Liver (tissue), 8 donors: ENCODE measurements at regions not wholly inside any gene's neighbourhood (a gene's known extent, or its start where the extent isn't known, plus 50 kb on each side); places are given as distances from the start of the nearest gene placed in this dataset.
"Not testable (repeated sequence)": the region's sequence is repeated elsewhere in the genome, so short reads cannot be mapped to it uniquely, and the experiment has no call there.

Experiments
- DNase-seq: peaks from one replicate; pipeline ENCODE4 v3.0.0-alpha.2; 2017; ENCODE audit warnings: low spot score
- H3K27ac ChIP-seq, 2 donors: one replicate each; pipeline ENCODE4 v1.7.0; 2013; ENCODE audit warnings: inconsistent platforms in 2 of 2, low read length in 2 of 2, control low read depth in 1 of 2, low read depth in 1 of 2, mild to moderate bottlenecking in 1 of 2
- H3K27me3 ChIP-seq, 4 donors: one replicate each; pipeline versions ENCODE4 v1.6.1 to v1.7.0; 2013; ENCODE audit warnings: low read length in 3 of 4, inconsistent platforms in 1 of 4, mild to moderate bottlenecking in 1 of 4, moderate library complexity in 1 of 4; ENCODE audit not compliant: control insufficient read depth in 4 of 4, insufficient read depth in 4 of 4
- H3K36me3 ChIP-seq, 4 donors: one replicate each; pipeline versions ENCODE4 v1.6.1 to v1.7.0; 2013; ENCODE audit warnings: low read length in 3 of 4, mild to moderate bottlenecking in 3 of 4, low read depth in 1 of 4, moderate library complexity in 1 of 4; ENCODE audit not compliant: control insufficient read depth in 4 of 4, insufficient read depth in 3 of 4
- H3K4me1 ChIP-seq, 4 donors: one replicate each; pipeline versions ENCODE4 v1.6.1 to v1.7.0; 2013; ENCODE audit warnings: low read length in 3 of 4, mild to moderate bottlenecking in 3 of 4, moderate library complexity in 1 of 4; ENCODE audit not compliant: control insufficient read depth in 4 of 4, insufficient read depth in 4 of 4
- H3K4me3 ChIP-seq, 3 donors: one replicate each; pipeline versions ENCODE4 v1.6.1 to v1.7.0; 2013; ENCODE audit warnings: low read length in 3 of 3, control low read depth in 1 of 3, low read depth in 1 of 3, mild to moderate bottlenecking in 1 of 3
- H3K9ac ChIP-seq, 2 donors: one replicate each; pipeline ENCODE4 v1.7.0; 2013; ENCODE audit warnings: low read length in 2 of 2, mild to moderate bottlenecking in 2 of 2, moderate library complexity in 2 of 2, control low read depth in 1 of 2, low read depth in 1 of 2
- H3K9me3 ChIP-seq, 4 donors: one replicate each; pipeline versions ENCODE4 v1.6.1 to v1.7.0; 2013; ENCODE audit warnings: low read length in 3 of 4; ENCODE audit not compliant: control insufficient read depth in 4 of 4
- EGR1 ChIP-seq, 2 donors: IDR thresholded peaks; 2 replicates each; pipeline ENCODE4 v1.6.1; 2016 to 2018; ENCODE audit warnings: antibody characterized with exemption in 2 of 2, low read depth in 2 of 2
- FOXA1 ChIP-seq: IDR thresholded peaks from 2 replicates; pipeline ENCODE4 v1.6.1; 2016; ENCODE audit warnings: antibody characterized with exemption
- FOXA2 ChIP-seq: IDR thresholded peaks from 2 replicates; pipeline ENCODE4 v1.6.1; 2016; ENCODE audit warnings: antibody characterized with exemption
- GABPA ChIP-seq, 2 donors: IDR thresholded peaks in 1 of 2; conservative IDR thresholded peaks in 1 of 2; 2 replicates each; pipeline ENCODE4 v1.6.1; 2016; ENCODE audit warnings: antibody characterized with exemption in 2 of 2, mild to moderate bottlenecking in 1 of 2, moderate library complexity in 1 of 2
- HNF4G ChIP-seq: IDR thresholded peaks from 2 replicates; pipeline ENCODE4 v1.6.1; 2016; ENCODE audit warnings: antibody characterized with exemption
- JUND ChIP-seq, 2 donors: IDR thresholded peaks; 2 replicates each; pipeline ENCODE4 v1.6.1; 2016; ENCODE audit warnings: antibody characterized with exemption in 2 of 2
- NR2F2 ChIP-seq: IDR thresholded peaks from 2 replicates; pipeline ENCODE4 v1.6.1; 2016; ENCODE audit warnings: antibody characterized with exemption
- RXRA ChIP-seq, 2 donors: IDR thresholded peaks; 2 replicates each; pipeline ENCODE4 v1.6.1; 2017 to 2018; ENCODE audit warnings: antibody characterized with exemption in 2 of 2, mild to moderate bottlenecking in 1 of 2
- SP1 ChIP-seq: IDR thresholded peaks from 2 replicates; pipeline ENCODE4 v1.6.1; 2018; ENCODE audit warnings: antibody characterized with exemption, mild to moderate bottlenecking
- TAF1 ChIP-seq: conservative IDR thresholded peaks from 2 replicates; pipeline ENCODE4 v1.6.1; 2016; ENCODE audit warnings: antibody characterized with exemption, mild to moderate bottlenecking
- ZBTB33 ChIP-seq: IDR thresholded peaks from 2 replicates; pipeline ENCODE4 v1.6.1; 2016; ENCODE audit warnings: antibody characterized with exemption
- WGBS: extraction: QIAGEN DNeasy Blood & Tissue Kit; methylation state at CpG from one replicate; pipeline ENCODE4 v1.1.7; 2013; 5-methylcytosine and 5-hydroxymethylcytosine counted together
- TF ChIP-seq, protein P1 (sequence below): IDR thresholded peaks from 2 replicates; pipeline ENCODE4 v1.6.1; 2016; ENCODE audit warnings: antibody characterized with exemption
- TF ChIP-seq, protein P2 (sequence below): fragments of 150-350 bp; IDR thresholded peaks from 2 replicates; pipeline ENCODE4 v1.5.1; 2017; ENCODE audit warnings: improper control_type of control experiment, low read depth, low read length; ENCODE audit not compliant: missing input control
- TF ChIP-seq, protein P3 (sequence below): IDR thresholded peaks from 2 replicates; pipeline ENCODE4 v1.6.1; 2016; ENCODE audit warnings: antibody characterized with exemption, mild to moderate bottlenecking
- donor health status: healthy.
- donor health status: healthy.
- donor health status: healthy.
- donor health status: healthy.
- donor health status: healthy.

DNA sequence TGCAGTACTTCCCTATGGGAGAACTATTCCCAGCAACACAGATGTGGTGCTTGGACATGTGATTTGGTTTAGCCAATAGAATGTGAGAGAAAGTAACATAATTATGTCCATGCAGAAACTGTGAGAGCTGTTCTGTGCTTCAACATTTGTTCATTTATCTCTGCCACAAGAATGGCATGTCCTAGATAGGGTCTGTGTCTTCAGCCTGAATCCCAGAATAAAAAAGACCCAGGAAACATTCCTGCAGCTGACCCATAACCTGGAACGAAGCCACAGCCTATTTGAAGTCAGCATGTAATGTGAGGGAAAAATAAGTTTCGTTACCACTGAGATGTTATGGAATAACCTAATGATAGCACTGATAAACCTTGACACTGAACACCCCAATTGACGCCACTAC lies 552.0 kb upstream of the USP24 start:
- Histone ChIP-seq H3K27me3 (no peaks in the 10 kb centered on the region), H3K9me3 (peaks cover 0 to 6% (median 0%) of the 10 kb centered on the region in 4 donors), H3K4me3 (no peak overlapping the region), H3K9ac (no peak overlapping the region), H3K27ac (no peak overlapping the region), H3K36me3 (no peaks in the 10 kb centered on the region), H3K4me1 (no peaks in the 10 kb centered on the region)
- no peak for TF ChIP-seq GABPA (IDR thresholded peaks at IDR 0.05 in 1 of 2, conservative IDR thresholded peaks at IDR 0.05 in 1 of 2)
- peak; percentile 49 for TF ChIP-seq NR2F2
- DNase-seq: no peak
- WGBS: 82% methylated on average over 3 of the region's 3 CpGs

DNA sequence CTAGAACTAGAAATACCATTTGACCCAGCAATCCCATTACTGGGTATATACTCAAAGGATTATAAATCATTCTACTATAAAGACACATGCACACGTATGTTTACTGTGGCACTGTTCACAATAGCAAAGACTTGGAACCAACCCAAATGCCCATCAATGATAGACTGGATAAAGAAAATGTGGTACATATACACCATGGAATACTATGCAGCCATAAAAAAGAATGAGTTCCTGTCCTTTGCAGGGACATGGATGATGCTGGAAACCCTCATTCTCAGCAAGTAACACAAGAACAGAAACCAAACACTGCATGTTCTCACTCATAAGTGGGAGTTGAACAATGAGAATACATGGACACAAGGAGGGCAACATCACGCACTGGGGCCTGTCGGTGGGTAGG lies 550.3 kb upstream of the USP24 start:
- not testable (repeated sequence) for H3K36me3 ChIP-seq, H3K9me3 ChIP-seq, H3K4me1 ChIP-seq, H3K27me3 ChIP-seq, H3K9ac ChIP-seq, DNase-seq, H3K4me3 ChIP-seq, H3K27ac ChIP-seq
- 89% methylated on average over 3 of the region's 3 CpGs for WGBS

DNA sequence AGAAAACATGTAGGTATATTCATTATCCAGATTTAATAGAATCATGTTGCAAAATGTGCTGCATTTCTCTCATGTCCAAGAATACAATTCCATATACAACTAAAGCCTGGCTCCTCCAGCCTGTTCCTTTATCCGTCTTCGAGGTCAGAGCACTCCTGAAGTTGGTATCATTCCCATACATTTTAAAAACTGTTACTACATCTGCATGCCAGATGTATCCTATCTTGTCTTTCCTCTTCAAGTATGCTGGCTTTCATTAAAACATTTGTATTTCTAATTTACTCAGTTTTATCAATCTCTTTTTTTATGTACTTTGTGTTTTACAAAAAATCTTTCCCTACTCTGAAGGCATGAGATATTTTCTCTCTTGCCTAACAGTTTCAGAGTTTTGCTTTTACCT lies 536.6 kb upstream of the USP24 start:
- H3K27me3 ChIP-seq: no peaks in the 10 kb centered on the region
- WGBS: 83% methylated on average over 2 of the region's 2 CpGs
- no peak for DNase-seq
- H3K4me3 ChIP-seq: no peak overlapping the region
- TF ChIP-seq RXRA (IDR thresholded peaks at IDR 0.05) (no peak), FOXA1 (no peak), TAF1 (no peak), FOXA2 (no peak), ZBTB33 (no peak), GABPA (IDR thresholded peaks at IDR 0.05 in 1 of 2, conservative IDR thresholded peaks at IDR 0.05 in 1 of 2) (no peak), EGR1 (IDR thresholded peaks at IDR 0.05; ENCODE audit: low read depth in 2 of 2) (no peak), NR2F2 (no peak)
- TF ChIP-seq, protein P1, sequence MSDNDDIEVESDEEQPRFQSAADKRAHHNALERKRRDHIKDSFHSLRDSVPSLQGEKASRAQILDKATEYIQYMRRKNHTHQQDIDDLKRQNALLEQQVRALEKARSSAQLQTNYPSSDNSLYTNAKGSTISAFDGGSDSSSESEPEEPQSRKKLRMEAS: no peak
- TF ChIP-seq, protein P2, sequence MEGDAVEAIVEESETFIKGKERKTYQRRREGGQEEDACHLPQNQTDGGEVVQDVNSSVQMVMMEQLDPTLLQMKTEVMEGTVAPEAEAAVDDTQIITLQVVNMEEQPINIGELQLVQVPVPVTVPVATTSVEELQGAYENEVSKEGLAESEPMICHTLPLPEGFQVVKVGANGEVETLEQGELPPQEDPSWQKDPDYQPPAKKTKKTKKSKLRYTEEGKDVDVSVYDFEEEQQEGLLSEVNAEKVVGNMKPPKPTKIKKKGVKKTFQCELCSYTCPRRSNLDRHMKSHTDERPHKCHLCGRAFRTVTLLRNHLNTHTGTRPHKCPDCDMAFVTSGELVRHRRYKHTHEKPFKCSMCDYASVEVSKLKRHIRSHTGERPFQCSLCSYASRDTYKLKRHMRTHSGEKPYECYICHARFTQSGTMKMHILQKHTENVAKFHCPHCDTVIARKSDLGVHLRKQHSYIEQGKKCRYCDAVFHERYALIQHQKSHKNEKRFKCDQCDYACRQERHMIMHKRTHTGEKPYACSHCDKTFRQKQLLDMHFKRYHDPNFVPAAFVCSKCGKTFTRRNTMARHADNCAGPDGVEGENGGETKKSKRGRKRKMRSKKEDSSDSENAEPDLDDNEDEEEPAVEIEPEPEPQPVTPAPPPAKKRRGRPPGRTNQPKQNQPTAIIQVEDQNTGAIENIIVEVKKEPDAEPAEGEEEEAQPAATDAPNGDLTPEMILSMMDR: no peak
- H3K36me3 ChIP-seq: no peaks in the 10 kb centered on the region
- no peaks in the 10 kb centered on the region for H3K4me1 ChIP-seq
- peaks cover 0 to 8% (median 0%) of the 10 kb centered on the region in 4 donors for H3K9me3 ChIP-seq
- no peak overlapping the region for H3K27ac ChIP-seq
- H3K9ac ChIP-seq: no peak overlapping the region

GRCh38 chr1:55750628-55750995 lies 535.4 kb upstream of the USP24 start:
- H3K36me3 ChIP-seq: no peaks in the 10 kb centered on the region
- 78% methylated on average over 1 of the region's 1 CpG for WGBS
- H3K27ac ChIP-seq: no peak overlapping the region
- peaks cover 0 to 16% (median 0%) of the 10 kb centered on the region in 4 donors for H3K9me3 ChIP-seq
- no peak overlapping the region for H3K4me3 ChIP-seq
- DNase-seq: no peak
- no peak for TF ChIP-seq SP1
- TF ChIP-seq, protein P2: no peak
- TF ChIP-seq NR2F2: no peak
- TF ChIP-seq FOXA1: no peak
- TF ChIP-seq, protein P3, sequence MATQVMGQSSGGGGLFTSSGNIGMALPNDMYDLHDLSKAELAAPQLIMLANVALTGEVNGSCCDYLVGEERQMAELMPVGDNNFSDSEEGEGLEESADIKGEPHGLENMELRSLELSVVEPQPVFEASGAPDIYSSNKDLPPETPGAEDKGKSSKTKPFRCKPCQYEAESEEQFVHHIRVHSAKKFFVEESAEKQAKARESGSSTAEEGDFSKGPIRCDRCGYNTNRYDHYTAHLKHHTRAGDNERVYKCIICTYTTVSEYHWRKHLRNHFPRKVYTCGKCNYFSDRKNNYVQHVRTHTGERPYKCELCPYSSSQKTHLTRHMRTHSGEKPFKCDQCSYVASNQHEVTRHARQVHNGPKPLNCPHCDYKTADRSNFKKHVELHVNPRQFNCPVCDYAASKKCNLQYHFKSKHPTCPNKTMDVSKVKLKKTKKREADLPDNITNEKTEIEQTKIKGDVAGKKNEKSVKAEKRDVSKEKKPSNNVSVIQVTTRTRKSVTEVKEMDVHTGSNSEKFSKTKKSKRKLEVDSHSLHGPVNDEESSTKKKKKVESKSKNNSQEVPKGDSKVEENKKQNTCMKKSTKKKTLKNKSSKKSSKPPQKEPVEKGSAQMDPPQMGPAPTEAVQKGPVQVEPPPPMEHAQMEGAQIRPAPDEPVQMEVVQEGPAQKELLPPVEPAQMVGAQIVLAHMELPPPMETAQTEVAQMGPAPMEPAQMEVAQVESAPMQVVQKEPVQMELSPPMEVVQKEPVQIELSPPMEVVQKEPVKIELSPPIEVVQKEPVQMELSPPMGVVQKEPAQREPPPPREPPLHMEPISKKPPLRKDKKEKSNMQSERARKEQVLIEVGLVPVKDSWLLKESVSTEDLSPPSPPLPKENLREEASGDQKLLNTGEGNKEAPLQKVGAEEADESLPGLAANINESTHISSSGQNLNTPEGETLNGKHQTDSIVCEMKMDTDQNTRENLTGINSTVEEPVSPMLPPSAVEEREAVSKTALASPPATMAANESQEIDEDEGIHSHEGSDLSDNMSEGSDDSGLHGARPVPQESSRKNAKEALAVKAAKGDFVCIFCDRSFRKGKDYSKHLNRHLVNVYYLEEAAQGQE: no peak
- TF ChIP-seq HNF4G: no peak
- TF ChIP-seq JUND (IDR thresholded peaks at IDR 0.05): no peak
- no peak for TF ChIP-seq RXRA (IDR thresholded peaks at IDR 0.05)
- H3K9ac ChIP-seq: no peak overlapping the region
- no peaks in the 10 kb centered on the region for H3K4me1 ChIP-seq
- H3K27me3 ChIP-seq: no peaks in the 10 kb centered on the region
